ENCODE measurements at regions not wholly inside any gene's neighbourhood (a gene's known extent, or its start where the extent isn't known, plus 50 kb on each side); places are given as distances from the start of the nearest gene placed in this dataset.
"Not testable (repeated sequence)": the region's sequence is repeated elsewhere in the genome, so short reads cannot be mapped to it uniquely, and the experiment has no call there.

DNA sequence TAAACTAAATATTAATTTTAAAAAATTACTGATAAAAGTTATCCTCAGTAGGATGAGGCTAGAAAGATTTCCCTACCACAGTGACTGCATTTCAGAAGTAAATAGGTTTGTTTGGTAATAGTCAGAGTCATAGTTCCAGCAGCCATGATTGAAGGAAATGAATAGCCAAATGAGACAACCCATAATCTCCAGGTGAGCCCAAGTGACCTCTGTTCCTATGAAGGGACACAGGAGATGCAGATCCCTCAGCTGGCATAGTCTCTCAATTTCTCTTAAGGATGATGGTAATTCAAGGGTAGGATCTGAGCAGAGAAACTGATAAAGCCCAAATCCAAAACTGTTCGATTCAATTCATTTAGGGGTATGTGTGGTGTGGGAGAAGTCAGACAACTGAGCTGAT is 461.8 kb downstream of the RAP2B start:
- DNase-seq: no peak

DNA sequence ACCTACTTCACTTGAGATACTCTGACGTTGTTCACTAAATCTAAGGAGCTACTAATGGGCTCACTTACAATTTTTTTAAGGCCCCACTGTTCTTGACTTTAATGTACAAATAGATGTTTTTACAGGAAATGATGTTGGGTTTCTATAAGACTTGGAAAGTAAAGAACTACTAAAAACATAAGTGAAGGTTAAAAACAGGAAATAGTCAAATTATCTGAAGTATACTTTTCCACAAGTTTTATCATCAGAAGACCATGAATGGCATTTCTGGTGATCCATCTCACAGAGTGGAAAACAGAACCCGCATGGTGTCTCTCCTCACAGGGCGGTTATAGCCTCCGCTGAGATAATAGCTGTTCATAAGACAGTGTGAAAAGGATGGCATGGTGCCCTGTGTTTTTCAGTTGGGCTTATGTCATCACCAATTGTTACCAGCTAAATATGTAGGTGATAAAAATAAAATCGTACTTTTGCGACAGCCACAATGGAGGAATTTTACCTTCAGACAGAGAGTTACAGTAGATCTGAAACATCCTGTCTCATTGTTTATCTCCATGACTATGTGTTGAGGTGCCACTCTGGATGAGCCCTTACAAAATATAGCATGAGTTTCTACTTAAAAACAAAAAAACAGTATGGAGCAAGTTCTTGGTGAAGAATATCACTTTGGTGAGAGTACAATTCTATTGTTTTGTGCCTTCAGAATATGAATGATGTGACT is 462.4 kb downstream of the RAP2B start:
- peak; percentile 52 for DNase-seq

DNA sequence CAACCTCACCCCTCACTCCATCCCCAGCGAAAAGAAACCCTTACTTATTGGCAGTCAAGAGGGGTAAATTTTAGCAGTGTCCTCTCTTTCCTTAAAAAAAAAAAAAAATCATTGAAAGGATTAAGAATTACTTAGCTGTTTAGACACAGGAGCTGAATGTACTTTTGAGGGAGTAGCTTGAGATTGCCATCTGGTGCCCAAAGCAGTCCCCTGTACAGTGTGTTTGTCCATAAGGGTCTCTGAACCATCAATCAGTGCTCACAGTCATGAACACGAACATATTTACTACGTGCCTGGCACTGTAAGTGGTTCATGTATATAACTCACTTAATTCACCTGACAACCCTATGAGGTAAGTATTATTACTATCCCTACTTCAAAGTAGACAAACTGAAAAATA is 463.5 kb downstream of the RAP2B start:
- DNase-seq: no peak

DNA sequence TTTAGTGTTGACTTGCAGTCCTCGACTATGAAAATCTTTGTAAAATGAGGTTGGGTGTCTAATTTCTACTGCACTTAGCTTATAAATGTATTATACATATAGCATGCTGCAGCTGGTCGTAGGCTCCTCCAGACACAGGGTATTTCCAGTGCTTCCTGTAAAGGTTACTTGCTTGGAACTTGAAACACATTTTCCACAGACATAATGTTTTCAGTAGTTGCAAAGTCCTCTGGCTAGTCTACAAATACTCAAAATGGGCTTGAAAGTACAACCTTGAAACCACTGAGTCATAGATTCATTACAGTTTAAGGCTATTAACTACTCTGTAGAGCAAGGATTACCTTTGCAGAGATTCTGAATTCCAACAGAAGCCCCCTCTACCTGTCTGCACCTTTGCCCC is 464.1 kb downstream of the RAP2B start:
- DNase-seq: peak; percentile 35

DNA sequence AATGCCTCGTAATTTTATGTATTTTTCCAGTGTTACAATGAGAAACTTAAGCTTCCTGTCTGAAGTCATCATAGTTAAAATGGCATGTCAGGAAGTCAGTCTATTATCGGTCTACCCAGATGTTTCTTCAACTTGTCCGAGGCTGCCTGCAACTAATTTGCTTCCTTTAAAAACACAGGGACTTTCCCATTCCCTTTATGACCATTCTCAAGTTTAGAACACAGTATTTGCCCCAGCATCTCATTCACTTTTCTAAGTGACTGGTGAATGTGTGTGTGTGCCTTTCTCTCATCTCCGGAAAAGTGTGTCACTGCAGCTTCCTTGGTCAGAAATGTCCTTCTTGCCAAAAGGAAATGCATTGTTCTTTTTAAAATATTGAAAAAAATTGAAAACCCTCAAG is 466.6 kb downstream of the RAP2B start:
- no peak for DNase-seq

DNA sequence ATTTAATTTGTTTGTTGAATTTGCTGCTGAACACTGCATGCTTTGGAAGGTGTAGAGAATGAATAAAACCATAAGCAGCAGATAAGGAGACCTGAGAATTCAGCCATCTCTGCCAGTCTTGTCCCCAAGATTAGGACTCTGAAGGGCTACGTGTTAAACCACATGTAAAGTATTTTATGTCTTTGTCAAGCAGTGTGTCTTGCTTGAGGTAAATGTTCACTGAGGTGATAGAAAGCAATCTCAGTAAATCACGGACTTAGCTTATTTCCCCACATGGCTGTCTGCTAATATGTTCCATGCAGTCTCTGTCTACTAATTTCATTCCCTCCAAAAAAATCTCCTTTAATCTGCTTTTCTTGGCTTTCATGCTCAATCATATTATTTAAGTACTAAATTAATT is 467.1 kb downstream of the RAP2B start:
- no peak for DNase-seq

DNA sequence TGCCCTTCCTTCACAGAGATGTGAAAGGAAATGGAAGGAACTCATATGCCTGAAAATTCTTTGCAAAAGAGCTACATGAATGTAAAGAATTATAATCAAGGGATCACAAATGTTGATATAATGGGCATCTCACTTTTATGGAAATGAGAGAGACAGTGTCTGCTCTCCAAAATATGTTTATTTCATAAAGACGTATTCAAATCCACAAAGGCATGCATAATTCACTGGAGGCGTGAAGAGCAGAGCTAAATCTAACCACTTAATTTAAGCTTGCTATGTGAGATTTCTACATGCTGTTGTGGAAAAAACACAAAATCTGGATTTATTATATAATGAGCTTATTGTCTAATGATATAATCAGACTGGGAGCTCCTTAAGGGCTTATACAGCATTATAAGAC is 469.1 kb downstream of the RAP2B start:
- no peak for DNase-seq

DNA sequence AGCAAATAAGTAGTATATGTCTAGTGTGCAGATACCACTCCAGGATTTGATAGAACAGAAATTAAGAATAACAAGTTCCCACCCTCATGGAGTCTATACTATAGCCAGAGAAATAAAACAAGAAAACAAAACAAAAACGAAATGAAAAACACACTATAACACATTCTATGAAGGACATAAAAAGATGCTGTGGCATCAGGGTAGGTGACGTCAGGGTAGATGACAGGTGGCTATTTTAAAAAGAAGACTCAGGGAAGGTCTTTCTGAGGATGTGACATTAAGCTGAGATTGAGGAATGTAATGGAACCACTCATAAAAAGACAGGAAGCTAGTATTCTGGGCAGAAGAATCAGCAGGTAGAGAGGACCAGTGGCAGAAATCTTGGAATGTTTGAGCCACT is 469.6 kb downstream of the RAP2B start:
- no peak for DNase-seq

DNA sequence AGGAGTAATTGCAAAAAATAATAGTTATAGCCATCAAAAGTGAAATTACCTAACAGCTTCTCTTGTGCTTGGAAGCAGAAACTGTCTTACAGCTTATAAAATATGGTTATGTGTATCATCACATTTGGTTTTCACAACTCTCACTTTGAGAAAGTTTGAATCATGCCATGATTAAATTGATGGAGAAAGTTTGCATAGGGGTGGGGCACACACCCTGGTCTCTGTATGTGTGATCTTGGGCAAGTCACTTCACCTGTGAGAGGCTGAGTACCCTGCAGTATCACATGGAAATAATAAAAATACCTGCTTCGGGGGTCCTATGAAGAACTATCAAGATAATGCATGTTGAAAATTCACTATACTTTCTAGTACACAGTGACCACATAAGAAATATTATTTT is 471.4 kb downstream of the RAP2B start:
- DNase-seq: peak; percentile 14

DNA sequence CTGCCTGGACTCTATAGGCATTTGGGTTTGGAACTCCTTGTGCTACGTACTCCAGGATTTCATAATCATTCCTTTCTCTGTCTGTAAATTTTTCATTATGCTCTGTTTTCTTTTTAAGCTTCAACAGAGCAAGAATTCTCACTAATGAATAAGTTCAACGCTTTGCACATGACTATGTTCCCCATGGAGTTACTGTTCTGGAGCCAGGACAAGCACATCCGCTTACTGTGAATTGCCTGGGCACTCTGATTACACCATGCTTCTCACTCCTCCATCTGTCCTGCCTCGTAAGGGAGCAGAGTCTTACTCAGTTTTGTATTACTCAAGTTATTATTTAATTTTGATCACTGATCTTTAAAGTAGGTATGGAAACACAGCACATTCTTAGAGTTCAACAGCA is 472.7 kb downstream of the RAP2B start:
- DNase-seq: no peak

DNA sequence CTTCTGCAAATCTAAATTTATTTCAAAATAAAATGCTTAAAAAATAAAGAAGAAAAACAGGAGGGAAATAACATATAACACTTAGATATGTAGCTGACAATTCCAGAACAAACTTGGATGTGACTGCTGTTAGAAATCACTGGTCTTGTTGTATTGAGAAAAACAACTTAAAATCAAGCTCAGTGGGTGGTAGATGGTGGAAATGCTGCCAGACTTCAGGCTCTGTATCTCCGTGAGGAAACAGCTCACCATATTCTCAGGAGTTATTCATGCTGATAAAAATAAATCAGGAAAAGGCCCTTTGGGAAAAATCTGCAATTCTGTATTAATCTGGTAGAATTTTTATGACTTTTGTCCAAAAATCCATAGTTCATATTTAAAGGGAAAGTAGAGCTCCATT is 477.6 kb downstream of the RAP2B start:
- no peak for DNase-seq

DNA sequence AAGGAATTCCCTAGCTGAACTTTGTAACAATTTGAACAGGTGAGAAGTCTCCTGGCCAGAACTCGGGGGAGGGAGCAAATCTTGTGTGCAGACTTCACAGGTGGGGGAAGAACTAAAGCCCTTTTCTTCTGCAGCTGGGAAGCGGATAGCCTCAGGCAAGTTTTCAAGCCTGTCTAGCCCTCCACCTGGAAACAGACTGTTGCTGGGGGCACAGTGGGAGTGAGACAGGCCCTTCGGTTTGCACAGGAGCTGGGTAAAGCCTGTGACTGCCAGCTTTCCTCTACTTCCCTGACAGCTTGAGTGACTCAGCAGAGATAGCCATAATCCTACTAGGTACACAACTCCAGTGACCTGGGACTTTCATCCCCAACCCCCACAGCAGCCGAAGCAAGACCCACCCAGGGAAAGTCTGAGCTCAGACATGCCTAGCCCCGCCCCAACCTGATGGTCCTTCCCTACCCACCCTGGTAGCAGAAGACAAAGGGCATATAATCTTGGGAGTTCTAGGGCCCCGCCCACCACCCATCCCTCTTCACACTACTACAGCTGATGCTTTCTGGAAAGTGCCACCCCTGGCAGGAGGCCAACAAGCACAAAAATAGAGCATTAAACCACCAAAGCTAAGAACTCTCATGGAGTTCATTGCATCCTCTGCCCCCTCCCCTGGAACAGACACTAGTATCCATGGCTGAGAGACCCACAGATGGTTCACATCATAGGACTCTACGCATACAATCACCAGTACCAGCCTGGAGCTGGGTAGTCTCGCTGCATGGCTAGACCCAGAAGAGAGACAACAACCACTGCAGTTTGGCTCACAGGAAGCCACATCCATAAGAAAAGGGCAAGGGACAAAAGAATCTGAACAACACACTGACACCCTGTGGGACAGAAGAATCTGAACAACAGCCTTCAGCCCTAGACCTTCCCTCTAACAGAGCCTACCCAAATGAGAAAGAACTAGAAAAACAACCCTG is 479.0 kb downstream of the RAP2B start:
- no peak for DNase-seq

DNA sequence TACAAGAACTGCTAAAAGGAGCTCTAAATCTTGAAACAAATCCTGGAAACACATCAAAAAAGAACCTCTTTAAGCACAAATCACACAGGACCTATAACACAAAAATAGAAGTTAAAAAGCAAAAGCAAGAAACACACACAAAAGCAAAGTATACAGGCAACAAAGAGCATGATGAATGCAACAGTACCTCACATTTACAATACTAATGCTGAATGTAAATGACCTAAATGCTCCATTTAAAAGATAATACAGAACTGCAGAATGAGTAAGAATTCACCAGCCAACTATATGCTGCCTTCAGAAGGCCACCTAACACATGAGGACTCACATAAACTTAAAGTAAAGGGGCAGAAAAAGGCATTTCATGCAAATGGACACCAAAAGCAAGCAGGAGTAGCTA is 478.6 kb upstream of the ARHGEF26 start:
- not testable (repeated sequence) for DNase-seq

DNA sequence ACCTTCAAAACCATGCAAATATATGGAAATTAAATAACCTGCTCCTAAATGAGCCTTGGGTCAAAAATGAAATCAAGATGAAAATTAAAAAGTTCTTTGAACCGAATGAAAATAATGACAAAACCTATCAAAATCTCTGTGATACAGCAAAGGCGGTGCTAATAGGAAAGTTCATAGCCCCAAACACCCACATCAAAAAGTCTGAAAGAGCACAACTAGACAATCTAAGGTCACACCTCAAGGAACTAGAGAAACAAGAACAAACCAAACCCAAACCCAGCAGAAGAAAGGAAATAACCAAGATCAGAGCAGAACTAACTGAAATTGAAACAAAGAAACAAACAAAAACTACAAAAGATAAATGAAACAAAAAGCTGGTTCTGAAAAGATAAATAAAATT is 477.7 kb upstream of the ARHGEF26 start:
- DNase-seq: not testable (repeated sequence)

DNA sequence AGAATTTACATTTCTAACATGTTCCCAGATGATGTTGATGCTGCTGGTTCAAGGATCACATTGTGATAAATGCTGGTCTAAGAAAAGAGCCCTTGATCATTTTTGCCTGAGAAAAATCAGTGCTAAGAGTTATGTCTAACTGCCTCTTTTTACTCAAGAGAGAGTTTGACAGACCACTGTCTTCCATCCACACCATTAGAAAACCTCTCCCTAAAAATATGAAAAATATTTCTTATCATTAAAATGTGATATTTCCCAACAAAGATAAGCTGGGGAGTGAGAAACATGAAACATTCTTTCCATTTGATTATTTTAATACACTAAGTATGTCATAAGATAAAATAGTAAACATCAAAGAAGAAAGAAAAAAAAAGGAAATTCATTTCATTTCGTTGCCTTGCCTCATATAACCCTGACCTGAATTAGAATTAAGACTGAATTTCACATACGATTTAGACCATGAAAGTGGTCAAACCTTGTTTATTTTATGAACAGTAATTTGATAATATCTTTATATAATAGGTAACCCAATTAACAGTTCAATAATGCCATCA is 471.8 kb upstream of the ARHGEF26 start:
- DNase-seq: no peak

DNA sequence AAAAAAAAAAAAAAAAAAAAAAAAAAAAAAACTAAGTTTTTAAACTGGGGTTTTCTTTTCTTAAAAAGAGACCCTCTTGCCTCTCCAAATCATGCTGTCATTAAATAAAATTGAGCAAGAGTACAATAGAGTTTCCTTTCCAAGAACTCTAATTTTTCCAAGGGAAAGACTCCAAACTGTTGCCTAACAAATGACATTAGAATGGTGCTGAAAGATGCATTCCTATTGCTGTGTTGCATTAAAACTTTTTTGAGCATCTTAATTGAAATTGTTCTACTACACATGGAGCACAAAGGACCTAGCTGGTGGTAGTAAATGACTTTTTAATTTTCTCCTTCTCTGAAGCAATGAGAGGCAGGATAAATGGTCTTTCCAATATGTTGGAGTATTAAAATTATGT is 469.1 kb upstream of the ARHGEF26 start:
- DNase-seq: no peak

DNA sequence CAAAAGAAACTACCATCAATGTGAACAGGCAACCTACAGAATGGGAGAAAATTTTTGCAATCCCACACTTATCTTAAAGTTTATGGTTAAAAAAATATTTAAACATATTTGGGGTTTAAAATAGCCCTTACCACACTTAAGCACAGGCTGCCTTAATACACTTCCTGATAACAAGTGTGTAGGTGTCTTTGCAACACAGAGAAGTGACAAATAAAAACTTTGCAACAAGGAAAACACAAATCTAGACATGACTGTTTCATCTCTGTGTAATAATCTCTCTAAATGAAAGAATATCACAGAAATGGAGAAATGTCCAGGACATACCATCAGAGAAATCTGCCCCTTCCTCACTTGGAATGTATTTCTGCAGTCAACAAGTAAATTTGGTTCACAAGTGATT is 464.1 kb upstream of the ARHGEF26 start:
- DNase-seq: no peak

DNA sequence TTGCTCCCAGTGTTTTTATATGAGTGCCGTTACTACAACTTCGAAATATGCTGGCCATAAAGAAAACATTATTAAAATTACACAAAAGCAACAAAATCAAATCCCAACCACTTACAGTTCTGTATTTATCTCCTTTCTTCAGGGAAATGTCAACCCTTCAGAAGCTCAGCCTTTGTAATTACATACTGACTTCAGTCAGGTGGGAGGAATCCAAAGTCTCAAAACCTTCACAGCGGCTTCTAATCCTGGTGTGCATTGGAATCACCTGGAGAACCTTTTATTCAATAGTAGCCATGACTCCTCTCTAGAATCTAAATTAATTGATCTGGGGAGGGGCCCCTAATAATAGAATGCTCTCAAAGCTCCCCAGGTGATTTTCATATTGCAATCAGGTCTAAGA is 463.7 kb upstream of the ARHGEF26 start:
- no peak for DNase-seq

DNA sequence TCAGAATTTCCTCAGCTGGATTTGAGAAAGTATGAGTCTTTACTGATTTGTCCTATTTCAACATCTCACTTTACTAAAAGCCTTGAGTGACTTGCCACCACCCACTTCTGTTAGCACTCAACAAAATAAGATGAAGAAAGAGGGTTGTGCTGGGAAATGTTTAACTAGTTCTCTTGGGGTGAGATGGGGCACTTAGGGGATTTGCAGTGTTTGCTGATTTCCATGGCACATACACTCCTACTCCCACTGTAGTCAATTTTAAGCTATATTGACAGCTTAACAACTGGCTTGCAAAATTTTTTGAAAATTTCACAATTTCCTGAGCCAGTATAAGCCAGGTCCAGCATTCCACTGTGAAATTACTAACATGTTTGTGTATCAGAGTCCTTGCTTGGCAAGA is 463.1 kb upstream of the ARHGEF26 start:
- no peak for DNase-seq

DNA sequence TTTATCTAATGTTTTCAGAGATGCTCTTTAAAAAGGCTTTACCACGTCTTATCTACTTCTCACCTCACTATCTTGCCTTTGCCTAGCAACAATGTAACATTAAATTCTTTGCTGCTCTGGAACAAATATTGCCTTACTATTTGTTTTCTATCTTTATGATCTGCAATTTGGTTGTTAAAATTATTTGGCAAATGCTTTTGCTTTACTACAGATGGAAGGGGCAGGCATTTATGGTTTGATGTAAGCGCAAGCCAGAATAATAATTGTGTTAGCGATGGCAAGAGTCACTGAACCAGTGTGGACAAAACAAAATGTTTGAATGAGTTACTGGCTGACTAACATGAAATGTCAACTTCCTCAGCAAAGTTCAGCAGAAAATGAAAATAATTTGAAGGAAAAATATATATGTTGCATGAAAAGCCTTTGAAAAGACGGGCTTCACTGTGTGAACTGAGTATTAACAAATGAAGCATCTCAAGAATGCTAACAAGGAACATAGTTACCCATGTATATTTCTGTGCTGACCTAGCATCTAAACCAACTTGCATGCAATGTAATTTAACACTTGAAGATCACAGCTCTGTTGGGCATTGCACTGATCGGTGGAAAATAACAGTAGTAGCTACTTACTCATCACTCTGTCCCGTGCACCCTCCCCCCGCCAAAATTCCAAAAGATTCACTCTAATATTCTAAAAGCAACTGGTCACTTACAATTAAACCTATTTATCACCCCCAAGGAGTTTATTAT is 454.0 kb upstream of the ARHGEF26 start:
- no peak for DNase-seq

DNA sequence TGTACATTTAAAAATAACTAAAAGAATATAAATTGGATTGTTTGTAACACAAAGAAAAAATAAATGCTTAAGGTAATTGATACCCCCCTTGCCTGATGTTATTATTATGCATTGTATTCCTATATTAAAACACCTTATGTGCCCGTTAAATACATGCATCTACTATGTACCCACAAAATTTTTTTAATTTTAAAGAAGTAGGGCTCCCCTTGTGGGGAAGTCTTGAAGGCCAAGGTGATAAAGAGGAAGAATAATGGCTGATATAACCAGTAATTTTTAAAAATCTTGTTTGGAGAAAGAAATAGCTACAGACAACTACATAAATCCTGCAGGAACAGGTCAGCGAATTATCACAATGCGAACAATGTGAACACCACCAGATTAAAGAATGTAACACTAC is 451.7 kb upstream of the ARHGEF26 start:
- DNase-seq: no peak

DNA sequence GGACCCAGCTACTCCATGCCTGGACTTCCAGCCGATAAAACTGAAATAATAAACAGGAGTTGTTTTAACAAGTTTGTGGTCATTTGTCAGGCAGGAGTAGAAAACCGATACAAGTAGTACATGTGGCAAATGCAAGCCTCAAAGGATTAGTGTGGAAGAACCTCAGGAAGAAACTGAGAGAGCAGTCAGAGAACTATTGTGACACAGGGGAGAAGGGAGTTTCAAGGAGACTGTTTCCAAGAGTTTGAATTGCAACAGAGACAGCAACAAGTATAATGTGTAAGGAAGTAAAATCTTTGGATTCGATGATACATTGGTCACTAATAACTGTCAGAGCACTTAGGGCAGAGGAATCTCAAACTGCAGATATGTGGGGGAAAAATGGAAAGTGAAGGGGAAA is 450.6 kb upstream of the ARHGEF26 start:
- DNase-seq: no peak

DNA sequence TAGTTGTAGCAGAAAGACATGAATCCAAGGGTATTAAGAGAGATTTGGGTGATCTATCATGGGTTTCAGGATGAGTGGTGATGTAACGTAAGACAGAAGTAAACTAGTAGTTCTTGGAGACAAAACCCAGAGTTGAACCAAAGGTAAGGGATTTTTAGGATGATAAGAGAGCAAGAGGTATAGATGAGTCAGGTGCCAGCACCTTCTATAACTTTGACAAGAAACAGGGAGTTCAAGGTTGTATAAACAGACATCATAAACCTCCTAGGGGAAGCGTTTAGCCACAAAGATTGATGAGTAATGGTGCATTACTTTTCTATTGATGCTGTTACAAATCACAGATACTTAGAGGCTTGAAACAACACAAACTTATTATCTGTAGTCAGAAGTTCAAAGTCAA is 447.3 kb upstream of the ARHGEF26 start:
- no peak for DNase-seq

All from activated CD4-positive, alpha-beta T cell treated with anti-CD3 and anti-CD28 coated beads for 48 hours (primary cell).